ENCODE measurements at regions not wholly inside any gene's neighbourhood (a gene's known extent, or its start where the extent isn't known, plus 50 kb on each side); places are given as distances from the start of the nearest gene placed in this dataset.

- Histone ChIP-seq H3F3A (ENCODE audit: insufficient read depth, low read length, poor library complexity, severe bottlenecking) (no peaks in the 10 kb centered on the region), H2AFZ (ENCODE audit: low read depth, low read length) (no peak overlapping the region), H3K79me2 (replicated peaks; ENCODE audit: insufficient read depth, low read length) (no peaks in the 10 kb centered on the region), H3K36me3 (ENCODE audit: insufficient read depth, low read length) (no peaks in the 10 kb centered on the region), H3K9ac (ENCODE audit: low read length) (no peak overlapping the region), H3K9me2 (ENCODE audit: insufficient read depth, low read length) (no peaks in the 10 kb centered on the region), H3K4me2 (ENCODE audit: low read length) (no peak overlapping the region), H4K20me1 (ENCODE audit: insufficient read depth) (no peaks in the 10 kb centered on the region), H3K9me3 (ENCODE audit: low read length) (no peaks in the 10 kb centered on the region), H3K27ac (ENCODE audit: low read length) (no peak overlapping the region), H3K27me3 (ENCODE audit: insufficient read depth, low read depth, low read length) (no peaks in the 10 kb centered on the region), H3K4me3 (ENCODE audit: low read length) (no peak overlapping the region)
- TF ChIP-seq EZH2 (IDR thresholded peaks at IDR 0.05; ENCODE audit: borderline replicate concordance, insufficient read depth, low read length, poor library complexity, severe bottlenecking) (no peak), TAF1 (IDR thresholded peaks at IDR 0.05; ENCODE audit: low read depth) (no peak), REST (IDR thresholded peaks at IDR 0.05; ENCODE audit: borderline replicate concordance) (no peak), MXI1 (conservative IDR thresholded peaks at IDR 0.05; ENCODE audit: poor library complexity, severe bottlenecking) (no peak), RAD21 (conservative IDR thresholded peaks at IDR 0.05) (no peak), SMC3 (conservative IDR thresholded peaks at IDR 0.05; ENCODE audit: poor library complexity) (no peak), CTCF (IDR thresholded peaks at IDR 0.05; ENCODE audit: poor library complexity, severe bottlenecking) (no peak), EP300 (conservative IDR thresholded peaks at IDR 0.05; ENCODE audit: poor library complexity, severe bottlenecking) (no peak), POLR2AphosphoS5 (IDR thresholded peaks at IDR 0.05) (no peak)
Observed at GRCh38 chr10:52649511-52649910, 123.1 kb downstream of the MBL2 start.

DNA sequence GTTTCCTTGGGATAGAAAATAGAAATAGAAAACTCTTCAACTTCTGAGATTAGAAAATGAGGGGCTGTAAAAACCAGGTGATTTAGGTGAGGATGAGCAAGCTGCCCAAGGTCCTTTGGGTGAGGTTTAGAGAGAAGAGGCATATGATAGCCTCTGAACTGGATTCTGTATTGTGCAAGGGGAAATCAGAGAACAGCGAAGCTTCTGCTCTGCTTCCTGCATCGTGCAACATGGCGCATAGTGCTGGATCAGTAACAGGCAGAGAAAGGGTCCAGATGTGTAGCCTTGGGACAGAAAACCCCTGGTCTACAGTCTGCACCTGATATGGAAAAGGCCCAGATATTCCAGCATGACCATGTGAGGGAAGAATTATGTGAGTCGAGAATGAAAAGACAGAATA lies 121.7 kb downstream of the MBL2 start:
- no peaks in the 10 kb centered on the region for H3K27me3 ChIP-seq (ENCODE audit: insufficient read depth, low read depth, low read length)
- no peaks in the 10 kb centered on the region for H3K79me2 ChIP-seq (replicated peaks; ENCODE audit: insufficient read depth, low read length)
- H3K27ac ChIP-seq (ENCODE audit: low read length), result no peak overlapping the region

More for the DNA sequence above, 121.7 kb downstream of the MBL2 start:
- Histone ChIP-seq H3F3A (ENCODE audit: insufficient read depth, low read length, poor library complexity, severe bottlenecking) (no peaks in the 10 kb centered on the region), H2AFZ (ENCODE audit: low read depth, low read length) (no peak overlapping the region), H3K4me2 (ENCODE audit: low read length) (no peak overlapping the region), H3K4me3 (ENCODE audit: low read length) (no peak overlapping the region), H3K36me3 (ENCODE audit: insufficient read depth, low read length) (no peaks in the 10 kb centered on the region), H3K9me3 (ENCODE audit: low read length) (no peaks in the 10 kb centered on the region), H3K9ac (ENCODE audit: low read length) (no peak overlapping the region), H3K9me2 (ENCODE audit: insufficient read depth, low read length) (no peaks in the 10 kb centered on the region), H4K20me1 (ENCODE audit: insufficient read depth) (no peaks in the 10 kb centered on the region)
- TF ChIP-seq MXI1 (conservative IDR thresholded peaks at IDR 0.05; ENCODE audit: poor library complexity, severe bottlenecking) (no peak), TAF1 (IDR thresholded peaks at IDR 0.05; ENCODE audit: low read depth) (no peak), EZH2 (IDR thresholded peaks at IDR 0.05; ENCODE audit: borderline replicate concordance, insufficient read depth, low read length, poor library complexity, severe bottlenecking) (no peak), POLR2AphosphoS5 (IDR thresholded peaks at IDR 0.05) (no peak), EP300 (conservative IDR thresholded peaks at IDR 0.05; ENCODE audit: poor library complexity, severe bottlenecking) (no peak), REST (IDR thresholded peaks at IDR 0.05; ENCODE audit: borderline replicate concordance) (no peak), SMC3 (conservative IDR thresholded peaks at IDR 0.05; ENCODE audit: poor library complexity) (no peak), RAD21 (conservative IDR thresholded peaks at IDR 0.05) (no peak), CTCF (IDR thresholded peaks at IDR 0.05; ENCODE audit: poor library complexity, severe bottlenecking) (no peak)

All from neural cell (in vitro differentiated cells).